A549 (cell line): ENCODE measurements at regions not wholly inside any gene's neighbourhood (a gene's known extent, or its start where the extent isn't known, plus 50 kb on each side); places are given as distances from the start of the nearest gene placed in this dataset.

Experiments
- ATAC-seq, 2 experiments: fragments of 200-7000 bp in 1 of 2; fragments of >200 bp in 1 of 2; cut with Nextera tagmentation in 1 of 2; cut with Tn5 transposase in 1 of 2; 3 replicates each; pipeline versions ENCODE4 v1.8.0 to v1.9.1; 2018 to 2020; ENCODE audit warnings: mild to moderate bottlenecking in 1 of 2, moderate library complexity in 1 of 2
- CTCF ChIA-PET: fragments of 300-600 bp; sonication (Branson Sonifier 250); formaldehyde crosslinking; extraction: SDS; loops from one replicate; lab custom pipeline; 2021; ENCODE audit warnings: antibody characterized with exemption, inconsistent platforms; lab: Yijun Ruan, JAX
- POLR2A ChIA-PET: fragments of 350-600 bp; formaldehyde crosslinking; extraction: SDS; loops from one replicate; lab custom pipeline; 2021; ENCODE audit warnings: antibody characterized with exemption, inconsistent platforms; lab: Yijun Ruan, JAX
- DNase-seq, 2 experiments: peaks; one replicate each; pipeline versions ENCODE4 v3.0.0 to v3.0.0-alpha.2; 2011 to 2016; ENCODE audit warnings: low read depth in 1 of 2, low spot score in 1 of 2
- FAIRE-seq: peaks from 2 replicates; lab custom pipeline; 2011; peaks lifted over from hg19 to GRCh38; lab: Jason Lieb, UNC
- H3K27ac ChIP-seq, 2 experiments: fragments of >200 bp; sonication (Bioruptor Twin); formaldehyde crosslinking; 3 replicates each; pipeline ENCODE4 v1.5.1; 2016 to 2017
- H3K4me1 ChIP-seq: fragments of >200 bp; sonication (Bioruptor Twin); formaldehyde crosslinking; 3 replicates; pipeline ENCODE4 v1.6.1; 2016
- H3K4me2 ChIP-seq: fragments of >200 bp; sonication (Bioruptor Twin); formaldehyde crosslinking; 3 replicates; pipeline ENCODE4 v1.6.1; 2016
- H3K4me3 ChIP-seq: fragments of >200 bp; sonication (Bioruptor Twin); formaldehyde crosslinking; 3 replicates; pipeline ENCODE4 v1.5.1; 2016
- H3K9me3 ChIP-seq: fragments of >200 bp; sonication (Bioruptor Twin); formaldehyde crosslinking; 3 replicates; pipeline ENCODE4 v1.6.1; 2016
- CBX8 ChIP-seq: fragments of 200-600 bp; sonication (generic); IDR thresholded peaks from 2 replicates; pipeline ENCODE4 v1.6.1; 2016
- CEBPB ChIP-seq, 2 experiments: fragments of >200 bp in 1 of 2; sonication (Bioruptor Twin) in 1 of 2; formaldehyde crosslinking in 1 of 2; IDR thresholded peaks; 2 replicates each; pipeline ENCODE4 v1.6.1; 2012 to 2016
- CHD2 ChIP-seq: fragments of 150-350 bp; IDR thresholded peaks from 2 replicates; pipeline ENCODE4 v1.6.1; 2014; ENCODE audit warnings: low read length; ENCODE audit not compliant: partially characterized antibody
- CHD4 ChIP-seq: fragments of 200-600 bp; sonication (generic); IDR thresholded peaks from 2 replicates; pipeline ENCODE4 v1.6.1; 2016; ENCODE audit warnings: antibody characterized with exemption, mild to moderate bottlenecking, borderline replicate concordance
- EHF ChIP-seq: fragments of 250-450 bp; sonication (Bioruptor Pico); IDR thresholded peaks from 2 replicates; pipeline ENCODE4 v1.5.0; 2020; ENCODE audit warnings: mild to moderate bottlenecking
- ESRRA ChIP-seq: fragments of 150-350 bp; IDR thresholded peaks from 2 replicates; pipeline ENCODE4 v1.6.1; 2014; ENCODE audit warnings: mild to moderate bottlenecking, low read length, borderline replicate concordance
- FOSB ChIP-seq: fragments of 250-450 bp; sonication (Bioruptor Pico); IDR thresholded peaks from 2 replicates; pipeline ENCODE4 v1.5.0; 2020; ENCODE audit warnings: mild to moderate bottlenecking, moderate library complexity
- FOSL2 ChIP-seq, 2 experiments: fragments of 450-650 bp in 1 of 2; fragments of >200 bp in 1 of 2; sonication (Bioruptor Twin) in 1 of 2; formaldehyde crosslinking; IDR thresholded peaks; 2 replicates each; pipeline versions ENCODE4 v1.5.0 to v1.6.1; 2016 to 2020; ENCODE audit warnings: mild to moderate bottlenecking in 1 of 2, moderate library complexity in 1 of 2
- FOXS1 ChIP-seq: fragments of 250-450 bp; sonication (Bioruptor Pico); IDR thresholded peaks from 2 replicates; pipeline ENCODE4 v1.5.0; 2020; ENCODE audit warnings: mild to moderate bottlenecking, moderate library complexity
- GATA3 ChIP-seq: IDR thresholded peaks from 2 replicates; pipeline ENCODE4 v1.6.1; 2012; ENCODE audit warnings: borderline replicate concordance
- JUN ChIP-seq, 2 experiments: fragments of >200 bp; sonication (Bioruptor Twin); formaldehyde crosslinking; IDR thresholded peaks; 2 replicates in 1 of 2; 3 replicates in 1 of 2; pipeline ENCODE4 v1.6.1; 2016 to 2017
- KDM1A ChIP-seq: fragments of 200-600 bp; sonication (generic); IDR thresholded peaks from 2 replicates; pipeline ENCODE4 v1.6.1; 2016; ENCODE audit warnings: low read depth, mild to moderate bottlenecking
- KDM5A ChIP-seq: fragments of 200-600 bp; sonication (generic); IDR thresholded peaks from 2 replicates; pipeline ENCODE4 v1.6.1; 2016; ENCODE audit warnings: antibody characterized with exemption, mild to moderate bottlenecking
- MAFK ChIP-seq: fragments of 450-650 bp; IDR thresholded peaks from 2 replicates; pipeline ENCODE4 v1.6.1; 2014; ENCODE audit not compliant: partially characterized antibody
- MAZ ChIP-seq: fragments of 150-350 bp; IDR thresholded peaks from 2 replicates; pipeline ENCODE4 v1.6.1; 2014; ENCODE audit warnings: antibody characterized with exemption, low read depth, low read length, borderline replicate concordance
- MYC ChIP-seq: IDR thresholded peaks from 2 replicates; pipeline ENCODE4 v1.6.1; 2012; ENCODE audit warnings: mild to moderate bottlenecking, inconsistent platforms, low read length, improper control_type of control experiment, borderline replicate concordance
- NR3C1 ChIP-seq: fragments of >200 bp; sonication (Bioruptor Twin); formaldehyde crosslinking; IDR thresholded peaks from 3 replicates; pipeline ENCODE4 v1.6.1; 2017
- PHF8 ChIP-seq: fragments of 200-600 bp; sonication (generic); IDR thresholded peaks from 2 replicates; pipeline ENCODE4 v1.6.1; 2016; ENCODE audit warnings: low read depth, mild to moderate bottlenecking, antibody characterized with exemption, moderate library complexity, borderline replicate concordance
- RCOR1 ChIP-seq: fragments of 150-350 bp; IDR thresholded peaks from 2 replicates; pipeline ENCODE4 v1.6.1; 2014; ENCODE audit warnings: antibody characterized with exemption, low read length, low read depth
- RFX5 ChIP-seq: fragments of 450-650 bp; IDR thresholded peaks from 2 replicates; pipeline ENCODE4 v1.7.1; 2014; ENCODE audit warnings: antibody characterized with exemption, mild to moderate bottlenecking, moderate library complexity
- SREBF2 ChIP-seq: fragments of 450-650 bp; IDR thresholded peaks from 2 replicates; pipeline ENCODE4 v1.6.1; 2014; ENCODE audit warnings: mild to moderate bottlenecking, moderate library complexity
- TFCP2L1 ChIP-seq: fragments of 250-450 bp; sonication (Bioruptor Pico); IDR thresholded peaks from 2 replicates; pipeline ENCODE4 v1.5.0; 2021; ENCODE audit warnings: mild to moderate bottlenecking
- TP53 ChIP-seq: fragments of 250-450 bp; sonication (Bioruptor Pico); IDR thresholded peaks from 2 replicates; pipeline ENCODE4 v1.5.0; 2021; ENCODE audit warnings: mild to moderate bottlenecking, moderate library complexity
- ZNF302 ChIP-seq: fragments of 250-450 bp; sonication (Bioruptor Pico); IDR thresholded peaks from 2 replicates; pipeline ENCODE4 v1.9.0; 2021; ENCODE audit warnings: inconsistent platforms, mild to moderate bottlenecking, moderate library complexity
- WGBS: methylation state at CpG from one replicate; pipeline ENCODE4 v1.1.6; 2017; ENCODE audit errors: missing lambda C conversion rate; 5-methylcytosine and 5-hydroxymethylcytosine counted together
- TF ChIP-seq, protein P1 (sequence below): IDR thresholded peaks from 2 replicates; pipeline ENCODE4 v1.6.1; 2012
- TF ChIP-seq, protein P2 (sequence below): fragments of >200 bp; sonication (Bioruptor Twin); formaldehyde crosslinking; IDR thresholded peaks from 3 replicates; pipeline ENCODE4 v1.5.1; 2016

DNA sequence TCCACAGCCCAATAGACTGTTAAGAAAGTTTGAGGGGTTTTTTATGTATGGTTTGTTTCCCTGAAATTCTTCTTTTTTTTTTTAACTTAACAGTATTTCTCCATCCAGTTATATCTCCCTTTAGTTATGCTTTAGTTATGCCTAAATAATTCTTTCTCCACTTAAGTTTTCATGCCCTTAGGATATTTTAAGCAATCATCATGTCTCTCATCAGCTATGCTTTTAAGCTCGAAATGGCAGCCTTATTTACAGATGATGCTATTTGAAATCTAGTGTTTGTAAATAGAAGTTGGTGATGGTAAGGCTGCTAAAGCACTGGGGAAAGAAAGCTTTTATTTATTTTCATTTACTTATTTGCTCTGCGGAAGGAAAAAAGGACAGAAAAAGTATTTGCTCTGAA, 439.3 kb downstream of the TFAP2B start:
- Histone ChIP-seq H3K27ac (no peak overlapping the region), H3K4me2 (no peak overlapping the region), H3K9me3 (no peaks in the 10 kb centered on the region), H3K4me3 (no peak overlapping the region), H3K4me1 (no peaks in the 10 kb centered on the region)
- TF ChIP-seq ESRRA (no peak), FOXS1 (no peak), KDM1A (no peak), FOSL2 (IDR thresholded peaks at IDR 0.05) (no peak), FOSL2 (CRISPR knock-in tag; IDR thresholded peaks at IDR 0.05) (no peak), NR3C1 (no peak), SREBF2 (no peak), CHD4 (no peak), MAFK (no peak), KDM5A (no peak), CBX8 (no peak), TFCP2L1 (CRISPR knock-in tag) (no peak)
- DNase-seq (no peak), ATAC-seq (no peak), FAIRE-seq (no peak)
- CTCF ChIA-PET, result no interaction called here
- POLR2A ChIA-PET, result no interaction called here
- 13% methylated on average over 2 of the region's 2 CpGs for WGBS

DNA sequence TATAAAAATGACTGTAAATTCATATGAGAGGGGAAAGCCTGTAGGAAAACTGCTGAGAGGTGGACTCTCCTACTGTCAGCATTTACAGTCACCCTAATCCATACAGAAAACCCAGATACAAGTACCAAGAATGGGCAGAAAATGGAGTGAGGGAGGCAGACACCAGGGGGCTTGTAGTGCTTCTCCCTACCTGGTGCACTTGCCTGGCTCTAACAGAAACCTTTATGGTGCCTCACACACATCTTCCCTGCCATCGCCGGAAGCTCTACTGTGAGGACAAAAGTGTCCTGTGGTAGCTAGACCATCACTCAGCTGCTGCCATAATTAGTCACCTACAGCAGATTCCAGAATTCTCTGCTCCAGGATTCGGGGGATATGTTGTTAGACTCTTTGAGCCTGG, 441.3 kb downstream of the TFAP2B start:
- no peak for DNase-seq
- no peak for FAIRE-seq
- WGBS, result 0% methylated on average over 1 of the region's 3 CpGs
- ChIA-PET CTCF (no interaction called here), POLR2A (no interaction called here)
- TF ChIP-seq, protein P1, sequence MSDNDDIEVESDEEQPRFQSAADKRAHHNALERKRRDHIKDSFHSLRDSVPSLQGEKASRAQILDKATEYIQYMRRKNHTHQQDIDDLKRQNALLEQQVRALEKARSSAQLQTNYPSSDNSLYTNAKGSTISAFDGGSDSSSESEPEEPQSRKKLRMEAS, result no peak
- no peak for TF ChIP-seq KDM5A
- TF ChIP-seq CHD4, result no peak
- TF ChIP-seq JUN (IDR thresholded peaks at IDR 0.05), result no peak
- TF ChIP-seq PHF8, result no peak
- TF ChIP-seq FOSB (CRISPR knock-in tag), result no peak
- no peak for TF ChIP-seq ZNF302 (CRISPR knock-in tag)
- TF ChIP-seq CHD2, result no peak
- no peak for TF ChIP-seq CEBPB (IDR thresholded peaks at IDR 0.05)
- H3K27ac ChIP-seq, result no peak overlapping the region
- no peak for ATAC-seq
- H3K4me1 ChIP-seq, result no peaks in the 10 kb centered on the region
- H3K4me2 ChIP-seq, result no peak overlapping the region
- H3K9me3 ChIP-seq, result no peaks in the 10 kb centered on the region
- no peak overlapping the region for H3K4me3 ChIP-seq

DNA sequence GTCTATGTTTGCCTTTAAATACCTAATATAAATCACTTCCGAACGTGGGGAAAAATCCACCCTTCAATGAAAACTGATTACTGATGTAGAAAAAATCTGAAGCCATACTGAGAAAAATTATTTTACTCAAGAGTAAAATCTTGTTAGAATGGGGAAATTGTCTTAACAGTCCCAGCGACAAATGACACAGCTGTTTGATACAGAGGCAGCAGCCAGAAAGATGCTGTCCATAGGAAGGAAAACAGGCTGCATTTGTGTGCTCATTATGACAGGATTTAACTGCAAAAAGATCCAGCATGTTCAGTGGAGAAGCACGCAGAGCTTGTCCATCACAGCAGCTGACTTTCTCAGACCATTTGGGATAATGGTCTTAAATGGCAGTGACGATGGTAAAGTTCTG, 443.0 kb downstream of the TFAP2B start:
- DNase-seq (no peak), FAIRE-seq (no peak), ATAC-seq (no peak)
- Histone ChIP-seq H3K9me3 (no peaks in the 10 kb centered on the region), H3K4me1 (no peaks in the 10 kb centered on the region), H3K4me3 (no peak overlapping the region), H3K27ac (no peak overlapping the region), H3K4me2 (no peak overlapping the region)
- ChIA-PET POLR2A (no interaction called here), CTCF (interaction anchor here (0.6 kb wide), 1 partner anchor 124 kb away, joined by 3 read pairs; no protein-coding TSS in a partner anchor)
- 23% methylated on average over 5 of the region's 5 CpGs for WGBS
- TF ChIP-seq RFX5, result no peak
- no peak for TF ChIP-seq GATA3
- TF ChIP-seq RCOR1, result no peak
- TF ChIP-seq, protein P2, sequence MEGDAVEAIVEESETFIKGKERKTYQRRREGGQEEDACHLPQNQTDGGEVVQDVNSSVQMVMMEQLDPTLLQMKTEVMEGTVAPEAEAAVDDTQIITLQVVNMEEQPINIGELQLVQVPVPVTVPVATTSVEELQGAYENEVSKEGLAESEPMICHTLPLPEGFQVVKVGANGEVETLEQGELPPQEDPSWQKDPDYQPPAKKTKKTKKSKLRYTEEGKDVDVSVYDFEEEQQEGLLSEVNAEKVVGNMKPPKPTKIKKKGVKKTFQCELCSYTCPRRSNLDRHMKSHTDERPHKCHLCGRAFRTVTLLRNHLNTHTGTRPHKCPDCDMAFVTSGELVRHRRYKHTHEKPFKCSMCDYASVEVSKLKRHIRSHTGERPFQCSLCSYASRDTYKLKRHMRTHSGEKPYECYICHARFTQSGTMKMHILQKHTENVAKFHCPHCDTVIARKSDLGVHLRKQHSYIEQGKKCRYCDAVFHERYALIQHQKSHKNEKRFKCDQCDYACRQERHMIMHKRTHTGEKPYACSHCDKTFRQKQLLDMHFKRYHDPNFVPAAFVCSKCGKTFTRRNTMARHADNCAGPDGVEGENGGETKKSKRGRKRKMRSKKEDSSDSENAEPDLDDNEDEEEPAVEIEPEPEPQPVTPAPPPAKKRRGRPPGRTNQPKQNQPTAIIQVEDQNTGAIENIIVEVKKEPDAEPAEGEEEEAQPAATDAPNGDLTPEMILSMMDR, result no peak
- TF ChIP-seq EHF, result no peak
- TF ChIP-seq MAZ, result no peak
- TF ChIP-seq CBX8, result no peak
- TF ChIP-seq MYC, result no peak
- TF ChIP-seq TP53 (CRISPR knock-in tag), result no peak
- no peak for TF ChIP-seq FOSB (CRISPR knock-in tag)
- TF ChIP-seq PHF8, result no peak
